Ascending aorta (tissue), 2 donors: ENCODE measurements at regions not wholly inside any gene's neighbourhood (a gene's known extent, or its start where the extent isn't known, plus 50 kb on each side); places are given as distances from the start of the nearest gene placed in this dataset.
"Not testable (repeated sequence)": the region's sequence is repeated elsewhere in the genome, so short reads cannot be mapped to it uniquely, and the experiment has no call there.

Experiments
- DNase-seq, 2 donors: peaks; one replicate each; pipeline ENCODE4 v3.0.0-alpha.2; 2019; ENCODE audit warnings: low spot score in 2 of 2
- H3K27ac ChIP-seq, 2 donors: fragments of 200-600 bp; sonication (generic); one replicate each; pipeline ENCODE4 v1.5.1; 2016 to 2017; ENCODE audit warnings: mild to moderate bottlenecking in 1 of 2
- H3K27me3 ChIP-seq: fragments of 200-600 bp; sonication (generic); one replicate; pipeline ENCODE4 v1.5.1; 2017
- H3K36me3 ChIP-seq, 2 donors: fragments of 200-600 bp; sonication (generic); one replicate each; pipeline ENCODE4 v1.5.1; 2016
- H3K4me1 ChIP-seq, 2 donors: fragments of 200-600 bp; sonication (generic); one replicate each; pipeline ENCODE4 v1.5.1; 2016 to 2017; ENCODE audit warnings: mild to moderate bottlenecking in 1 of 2
- H3K4me3 ChIP-seq, 2 donors: fragments of 200-600 bp; sonication (generic); one replicate each; pipeline ENCODE4 v1.5.1; 2016 to 2017; ENCODE audit warnings: mild to moderate bottlenecking in 1 of 2
- H3K9me3 ChIP-seq, 2 donors: fragments of 200-600 bp; sonication (generic); one replicate each; pipeline ENCODE4 v1.5.1; 2016
- intact Hi-C: fragments of 100-400 bp; cut with DNase I; formaldehyde crosslinking; loops from one replicate; pipeline ENCODE4 v1.15.1; 2023
- TF ChIP-seq, protein P1 (sequence below), 3 experiments: fragments of 200-600 bp in 2 of 3; fragments of 450-650 bp in 1 of 3; sonication (generic) in 2 of 3; IDR thresholded peaks; one replicate each; pipeline ENCODE4 v1.5.1; 2016 to 2019; ENCODE audit warnings: antibody characterized with exemption in 3 of 3, mild to moderate bottlenecking in 1 of 3, moderate library complexity in 1 of 3

DNA sequence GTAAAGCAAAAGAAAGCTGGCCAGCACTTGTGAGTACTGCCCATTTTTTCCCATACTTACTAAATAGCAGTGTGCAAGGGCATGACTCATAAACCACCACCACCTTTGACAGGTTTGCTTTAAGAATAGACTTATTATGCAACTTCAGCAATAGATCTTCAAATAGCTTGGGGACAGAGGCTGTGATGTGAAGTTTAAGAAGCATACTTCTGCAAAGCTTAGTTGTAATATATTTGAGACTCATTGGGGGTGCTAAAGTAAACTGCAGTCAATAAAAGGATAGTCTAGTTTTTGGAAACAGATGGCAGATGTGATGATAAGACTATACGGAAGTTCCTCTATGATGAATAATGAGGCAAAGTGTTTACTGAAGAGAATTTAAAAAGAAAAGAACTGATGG lies 210.0 kb downstream of the PLA2G4A start:
- H3K4me1 ChIP-seq, result no peaks in the 10 kb centered on the region
- no peak for DNase-seq
- TF ChIP-seq, protein P1, sequence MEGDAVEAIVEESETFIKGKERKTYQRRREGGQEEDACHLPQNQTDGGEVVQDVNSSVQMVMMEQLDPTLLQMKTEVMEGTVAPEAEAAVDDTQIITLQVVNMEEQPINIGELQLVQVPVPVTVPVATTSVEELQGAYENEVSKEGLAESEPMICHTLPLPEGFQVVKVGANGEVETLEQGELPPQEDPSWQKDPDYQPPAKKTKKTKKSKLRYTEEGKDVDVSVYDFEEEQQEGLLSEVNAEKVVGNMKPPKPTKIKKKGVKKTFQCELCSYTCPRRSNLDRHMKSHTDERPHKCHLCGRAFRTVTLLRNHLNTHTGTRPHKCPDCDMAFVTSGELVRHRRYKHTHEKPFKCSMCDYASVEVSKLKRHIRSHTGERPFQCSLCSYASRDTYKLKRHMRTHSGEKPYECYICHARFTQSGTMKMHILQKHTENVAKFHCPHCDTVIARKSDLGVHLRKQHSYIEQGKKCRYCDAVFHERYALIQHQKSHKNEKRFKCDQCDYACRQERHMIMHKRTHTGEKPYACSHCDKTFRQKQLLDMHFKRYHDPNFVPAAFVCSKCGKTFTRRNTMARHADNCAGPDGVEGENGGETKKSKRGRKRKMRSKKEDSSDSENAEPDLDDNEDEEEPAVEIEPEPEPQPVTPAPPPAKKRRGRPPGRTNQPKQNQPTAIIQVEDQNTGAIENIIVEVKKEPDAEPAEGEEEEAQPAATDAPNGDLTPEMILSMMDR (IDR thresholded peaks at IDR 0.05), result no peak
- no peak overlapping the region for H3K27ac ChIP-seq
- no peaks in the 10 kb centered on the region for H3K27me3 ChIP-seq
- H3K36me3 ChIP-seq, result no peaks in the 10 kb centered on the region
- H3K4me3 ChIP-seq, result no peak overlapping the region
- intact Hi-C loops, result no loop called here
- no peaks in the 10 kb centered on the region for H3K9me3 ChIP-seq

DNA sequence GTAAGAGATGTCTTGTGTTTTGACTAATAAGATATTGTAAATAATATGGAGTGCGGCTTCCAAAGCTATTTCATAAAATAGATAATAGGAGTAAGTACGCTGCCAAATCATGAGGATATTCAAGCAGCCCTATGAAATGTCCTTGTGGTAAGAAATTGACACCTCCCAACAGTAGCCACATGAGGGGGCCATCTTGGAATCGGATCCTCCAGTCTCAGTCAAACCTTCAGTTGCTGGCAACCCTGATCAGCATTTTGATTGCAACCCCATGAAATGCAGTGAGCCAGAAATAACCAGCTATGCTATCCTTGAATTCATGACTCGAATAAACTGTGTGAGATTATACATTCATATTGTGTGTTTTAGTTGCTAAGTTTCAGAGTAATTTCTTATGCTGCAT lies 212.4 kb downstream of the PLA2G4A start:
- no peaks in the 10 kb centered on the region for H3K4me1 ChIP-seq
- no peak for DNase-seq
- intact Hi-C loops, result no loop called here
- no peak overlapping the region for H3K27ac ChIP-seq
- no peaks in the 10 kb centered on the region for H3K27me3 ChIP-seq
- H3K4me3 ChIP-seq, result no peak overlapping the region
- TF ChIP-seq, protein P1 (IDR thresholded peaks at IDR 0.05), result no peak
- H3K9me3 ChIP-seq, result no peaks in the 10 kb centered on the region
- no peaks in the 10 kb centered on the region for H3K36me3 ChIP-seq

DNA sequence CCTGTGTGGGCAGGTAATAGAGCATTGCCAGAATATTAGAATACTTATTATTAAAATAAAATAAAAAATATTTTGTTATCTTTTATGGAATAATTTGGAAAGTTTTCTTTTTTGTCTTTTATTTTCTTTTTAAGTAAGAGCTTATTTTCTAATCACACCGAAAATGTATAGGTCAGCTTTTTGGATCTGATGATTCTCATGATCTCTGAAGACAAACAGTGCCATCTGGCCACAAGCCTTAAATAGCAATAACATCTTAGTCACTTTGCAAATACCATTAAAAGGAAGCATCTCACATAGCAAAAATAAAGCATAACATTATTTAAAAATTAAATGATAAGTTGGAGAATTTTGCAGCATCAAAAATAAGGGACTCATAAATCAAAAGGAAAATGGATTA lies 213.8 kb downstream of the PLA2G4A start:
- H3K4me1 ChIP-seq, result no peaks in the 10 kb centered on the region
- H3K36me3 ChIP-seq, result no peaks in the 10 kb centered on the region
- TF ChIP-seq, protein P1 (IDR thresholded peaks at IDR 0.05), result no peak
- no peak overlapping the region for H3K4me3 ChIP-seq
- no peaks in the 10 kb centered on the region for H3K27me3 ChIP-seq
- no peaks in the 10 kb centered on the region for H3K9me3 ChIP-seq
- no peak for DNase-seq
- intact Hi-C loops, result no loop called here
- H3K27ac ChIP-seq, result no peak overlapping the region

DNA sequence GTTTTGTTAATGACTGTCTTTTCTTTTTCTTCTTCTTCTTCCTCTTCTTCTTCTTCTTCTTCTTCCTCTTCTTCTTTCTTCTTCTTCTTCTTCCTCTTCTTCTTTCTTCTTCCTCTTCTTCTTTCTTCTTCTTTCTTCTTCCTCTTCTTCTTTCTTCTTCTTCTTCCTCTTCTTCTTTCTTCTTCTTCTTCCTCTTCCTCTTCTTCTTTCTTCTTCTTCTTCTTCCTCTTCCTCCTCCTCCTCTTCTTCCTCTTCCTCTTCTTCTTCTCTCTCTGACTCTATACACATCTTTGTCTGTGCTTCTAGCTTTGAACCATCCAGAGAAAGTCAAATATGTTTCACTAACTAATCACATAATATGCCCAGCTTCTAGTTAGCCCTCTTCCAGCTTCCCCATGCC lies 214.7 kb downstream of the PLA2G4A start:
- intact Hi-C loops, H3K27ac ChIP-seq, H3K4me1 ChIP-seq, H3K27me3 ChIP-seq, H3K9me3 ChIP-seq, H3K4me3 ChIP-seq, DNase-seq, H3K36me3 ChIP-seq: not testable (repeated sequence)

DNA sequence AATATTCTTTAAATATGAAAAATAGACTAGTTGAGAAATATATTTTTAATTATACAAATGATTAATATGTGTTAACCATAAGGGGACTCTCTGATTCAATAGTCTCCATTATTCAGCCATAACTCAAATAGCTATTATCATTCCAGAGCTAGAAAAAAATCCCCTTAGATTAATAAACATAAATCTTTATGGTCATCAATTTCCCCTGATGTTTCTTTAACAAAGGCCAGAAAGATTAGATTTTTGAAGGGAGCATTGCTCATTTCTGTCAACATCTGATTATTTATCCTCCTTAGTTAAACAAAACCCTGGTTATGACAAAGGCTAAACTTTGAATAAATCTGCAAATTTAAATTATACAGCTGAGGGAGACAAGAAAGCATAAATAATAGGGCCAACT lies 215.7 kb downstream of the PLA2G4A start:
- H3K27ac ChIP-seq, result no peak overlapping the region
- no peaks in the 10 kb centered on the region for H3K27me3 ChIP-seq
- intact Hi-C loops, result no loop called here
- no peak overlapping the region for H3K4me3 ChIP-seq
- H3K36me3 ChIP-seq, result no peaks in the 10 kb centered on the region
- TF ChIP-seq, protein P1 (IDR thresholded peaks at IDR 0.05), result no peak
- no peaks in the 10 kb centered on the region for H3K9me3 ChIP-seq
- no peaks in the 10 kb centered on the region for H3K4me1 ChIP-seq
- no peak for DNase-seq

DNA sequence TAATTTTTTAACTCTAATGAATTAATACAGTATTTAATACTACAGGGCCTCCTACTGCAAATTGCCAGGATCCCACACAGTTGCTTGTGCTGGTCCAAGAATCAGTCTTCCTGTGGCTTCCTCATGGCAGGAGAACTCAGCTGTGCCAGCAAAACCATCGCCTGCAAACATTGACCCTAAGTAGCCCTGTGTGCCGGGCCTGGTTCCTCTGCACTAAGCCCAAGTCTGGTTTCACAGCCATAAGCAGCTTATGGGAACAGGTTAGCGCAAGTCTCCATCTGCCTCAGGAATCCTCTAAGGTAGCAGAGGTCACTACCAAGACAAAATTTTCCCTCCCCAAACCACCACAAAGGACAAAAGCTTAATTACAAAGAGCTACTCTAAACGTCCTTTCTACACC lies 216.6 kb downstream of the PLA2G4A start:
- Histone ChIP-seq H3K4me1 (no peaks in the 10 kb centered on the region), H3K9me3 (no peaks in the 10 kb centered on the region), H3K27ac (no peak overlapping the region), H3K27me3 (no peaks in the 10 kb centered on the region), H3K36me3 (no peaks in the 10 kb centered on the region), H3K4me3 (no peak overlapping the region)
- TF ChIP-seq, protein P1 (IDR thresholded peaks at IDR 0.05), result no peak
- no peak for DNase-seq
- intact Hi-C loops, result no loop called here
